ENCODE measurements at regions not wholly inside any gene's neighbourhood (a gene's known extent, or its start where the extent isn't known, plus 50 kb on each side); places are given as distances from the start of the nearest gene placed in this dataset.

GRCh38 chr15:55126111-55126510 is 70.6 kb downstream of the RSL24D1 start:
- H3K4me3 ChIP-seq (ENCODE audit: low read depth, low read length): no peak overlapping the region
- no peak for FAIRE-seq
- no peak for TF ChIP-seq CTCF (IDR thresholded peaks at IDR 0.05; ENCODE audit: insufficient read depth, low read length, severe bottlenecking)
- no peak for DNase-seq (ENCODE audit: low read depth)
- no peaks in the 10 kb centered on the region for H3K36me3 ChIP-seq (ENCODE audit: control insufficient read depth, insufficient read depth, low read length)
- H3K27me3 ChIP-seq (ENCODE audit: control insufficient read depth, insufficient read depth, low read length): no peaks in the 10 kb centered on the region

- no peak for DNase-seq (ENCODE audit: low read depth)
Observed at GRCh38 chr15:55124616-55125015, 72.1 kb downstream of the RSL24D1 start.

DNA sequence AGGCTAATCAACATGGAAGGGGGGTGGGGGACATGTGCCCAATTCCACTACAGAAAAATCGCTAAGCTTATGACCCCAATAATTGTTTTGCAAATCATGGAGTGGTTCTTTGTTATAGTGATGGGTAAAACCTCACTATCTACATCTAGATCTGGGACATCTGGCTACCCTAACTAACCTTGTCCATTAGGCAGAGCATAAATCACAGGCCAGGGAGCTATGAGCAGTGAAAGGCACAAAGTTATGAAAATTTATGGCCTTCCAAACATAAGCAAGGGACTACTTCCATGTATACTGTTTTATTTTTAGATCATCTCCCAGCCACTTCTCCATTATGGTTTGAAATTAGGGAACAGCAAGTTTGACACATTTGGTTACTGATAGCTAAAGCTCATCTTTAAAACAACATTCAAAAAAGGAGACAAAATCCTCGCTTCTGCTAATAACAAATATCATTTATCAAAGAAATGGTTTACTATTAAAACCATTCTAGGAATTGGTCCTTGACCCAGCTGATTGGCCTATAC is 78.3 kb downstream of the RSL24D1 start:
- H3K4me3 ChIP-seq (ENCODE audit: low read depth, low read length): no peak overlapping the region
- no peaks in the 10 kb centered on the region for H3K27me3 ChIP-seq (ENCODE audit: control insufficient read depth, insufficient read depth, low read length)
- no peak for FAIRE-seq
- H3K36me3 ChIP-seq (ENCODE audit: control insufficient read depth, insufficient read depth, low read length): no peaks in the 10 kb centered on the region
- TF ChIP-seq CTCF (IDR thresholded peaks at IDR 0.05; ENCODE audit: insufficient read depth, low read length, severe bottlenecking): no peak
- DNase-seq (ENCODE audit: low read depth): no peak

More at GRCh38 chr15:55124616-55125015, 72.1 kb downstream of the RSL24D1 start:
- no peak for TF ChIP-seq CTCF (IDR thresholded peaks at IDR 0.05; ENCODE audit: insufficient read depth, low read length, severe bottlenecking)
- Histone ChIP-seq H3K36me3 (ENCODE audit: control insufficient read depth, insufficient read depth, low read length) (no peaks in the 10 kb centered on the region), H3K4me3 (ENCODE audit: low read depth, low read length) (no peak overlapping the region), H3K27me3 (ENCODE audit: control insufficient read depth, insufficient read depth, low read length) (no peaks in the 10 kb centered on the region)
- FAIRE-seq: no peak

GRCh38 chr15:55116636-55117035 is 80.1 kb downstream of the RSL24D1 start:
- no peak for DNase-seq (ENCODE audit: low read depth)
- FAIRE-seq: no peak
- TF ChIP-seq CTCF (IDR thresholded peaks at IDR 0.05; ENCODE audit: insufficient read depth, low read length, severe bottlenecking): no peak

GRCh38 chr15:55113736-55114135 is 83.0 kb downstream of the RSL24D1 start:
- DNase-seq (ENCODE audit: low read depth) (no peak), FAIRE-seq (no peak)
- TF ChIP-seq CTCF (IDR thresholded peaks at IDR 0.05; ENCODE audit: insufficient read depth, low read length, severe bottlenecking): no peak
- H3K4me3 ChIP-seq (ENCODE audit: low read depth, low read length): no peak overlapping the region
- no peaks in the 10 kb centered on the region for H3K27me3 ChIP-seq (ENCODE audit: control insufficient read depth, insufficient read depth, low read length)
- H3K36me3 ChIP-seq (ENCODE audit: control insufficient read depth, insufficient read depth, low read length): no peaks in the 10 kb centered on the region

More at GRCh38 chr15:55116636-55117035, 80.1 kb downstream of the RSL24D1 start:
- no peaks in the 10 kb centered on the region for H3K36me3 ChIP-seq (ENCODE audit: control insufficient read depth, insufficient read depth, low read length)
- no peak overlapping the region for H3K4me3 ChIP-seq (ENCODE audit: low read depth, low read length)
- no peaks in the 10 kb centered on the region for H3K27me3 ChIP-seq (ENCODE audit: control insufficient read depth, insufficient read depth, low read length)

- Histone ChIP-seq H3K36me3 (ENCODE audit: control insufficient read depth, insufficient read depth, low read length) (no peaks in the 10 kb centered on the region), H3K27me3 (ENCODE audit: control insufficient read depth, insufficient read depth, low read length) (no peaks in the 10 kb centered on the region), H3K4me3 (ENCODE audit: low read depth, low read length) (no peak overlapping the region)
- DNase-seq (ENCODE audit: low read depth): no peak
- FAIRE-seq: no peak
- TF ChIP-seq CTCF (IDR thresholded peaks at IDR 0.05; ENCODE audit: insufficient read depth, low read length, severe bottlenecking): no peak
Observed at GRCh38 chr15:55112706-55113105, 84.0 kb downstream of the RSL24D1 start.

Data from bronchial epithelial cell (primary cell).